Inflammatory macrophage treated with lipopolysaccharide for 1 hour (primary cell): ENCODE measurements at regions not wholly inside any gene's neighbourhood (a gene's known extent, or its start where the extent isn't known, plus 50 kb on each side); places are given as distances from the start of the nearest gene placed in this dataset.
"Not testable (repeated sequence)": the region's sequence is repeated elsewhere in the genome, so short reads cannot be mapped to it uniquely, and the experiment has no call there.

Source experiments
- DNase-seq, 2 donors: peaks; one replicate each; pipeline ENCODE4 v3.0.0-alpha.2; 2020 to 2022

- no peak for DNase-seq
Observed at GRCh38 chr5:6106756-6107155, 271.6 kb downstream of the MED10 start.

- no peak for DNase-seq
Observed at GRCh38 chr5:6105320-6105719, 273.0 kb downstream of the MED10 start.

GRCh38 chr5:6096101-6096500, 282.2 kb downstream of the MED10 start:
- DNase-seq: no peak

- DNase-seq: not testable (repeated sequence)
Observed at GRCh38 chr5:6094180-6094579, 284.2 kb downstream of the MED10 start.

- no peak for DNase-seq
Observed at GRCh38 chr5:6090838-6091237, 287.5 kb downstream of the MED10 start.

- DNase-seq: no peak
Observed at GRCh38 chr5:6090079-6090654, 288.2 kb downstream of the MED10 start.

GRCh38 chr5:6088706-6089105, 289.6 kb downstream of the MED10 start:
- no peak for DNase-seq

- no peak for DNase-seq
Observed at GRCh38 chr5:6087576-6087975, 290.8 kb downstream of the MED10 start.

GRCh38 chr5:6086871-6087270, 291.5 kb downstream of the MED10 start:
- DNase-seq: no peak

GRCh38 chr5:6085341-6085860, 292.9 kb downstream of the MED10 start:
- no peak for DNase-seq

GRCh38 chr5:6084836-6085235, 293.5 kb downstream of the MED10 start:
- no peak for DNase-seq

- no peak for DNase-seq
Observed at GRCh38 chr5:6084376-6084775, 294.0 kb downstream of the MED10 start.

GRCh38 chr5:6083311-6083978, 294.9 kb downstream of the MED10 start:
- DNase-seq: no peak

GRCh38 chr5:6082685-6083084, 295.7 kb downstream of the MED10 start:
- DNase-seq: no peak

GRCh38 chr5:6081727-6082210, 296.6 kb downstream of the MED10 start:
- DNase-seq: no peak

GRCh38 chr5:6080930-6081726, 297.2 kb downstream of the MED10 start:
- no peak for DNase-seq

- DNase-seq: no peak
Observed at GRCh38 chr5:6080436-6080835, 297.9 kb downstream of the MED10 start.

- no peak for DNase-seq
Observed at GRCh38 chr5:6078881-6079280, 299.5 kb downstream of the MED10 start.

GRCh38 chr5:6076341-6077239, 301.8 kb downstream of the MED10 start:
- no peak for DNase-seq

- not testable (repeated sequence) for DNase-seq
Observed at GRCh38 chr5:6072488-6072887, 305.9 kb downstream of the MED10 start.

- DNase-seq: no peak
Observed at GRCh38 chr5:6069496-6070185, 308.7 kb downstream of the MED10 start.

GRCh38 chr5:6066016-6066415, 312.3 kb downstream of the MED10 start:
- no peak for DNase-seq
